ENCODE measurements at regions not wholly inside any gene's neighbourhood (a gene's known extent, or its start where the extent isn't known, plus 50 kb on each side); places are given as distances from the start of the nearest gene placed in this dataset.

GRCh38 chr2:105680357-105680756, 64.4 kb upstream of the NCK2 start:
- no peak for ATAC-seq
- no peaks in the 10 kb centered on the region for H3K9me3 Mint-ChIP-seq

DNA sequence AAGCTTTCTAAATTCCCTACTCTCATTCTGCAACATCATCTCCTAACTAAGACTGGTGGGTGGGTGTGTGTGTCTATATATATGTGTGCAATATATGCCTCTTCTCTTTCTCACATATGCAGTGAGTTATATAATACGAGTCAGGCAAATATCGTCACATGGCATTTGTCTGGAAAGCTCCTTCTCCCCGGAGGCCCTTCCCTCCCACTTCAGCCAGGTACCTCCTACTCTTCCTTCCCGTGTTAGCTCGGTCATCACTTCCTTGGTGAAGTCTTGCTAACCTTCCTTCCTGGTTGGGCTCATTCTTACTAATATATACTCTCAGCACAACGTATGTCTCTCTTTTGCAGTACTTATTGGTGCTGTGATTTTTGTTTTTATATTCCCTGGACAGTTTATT, 66.4 kb upstream of the NCK2 start:
- Mint-ChIP-seq H3K36me3 (no peaks in the 10 kb centered on the region), H3K4me1 (peaks cover 0 to 5% of the 10 kb centered on the region in 2 donors)
- WGBS (ENCODE audit: insufficient coverage) = 82% methylated on average over 6 of the region's 6 CpGs

More at GRCh38 chr2:105680357-105680756, 64.4 kb upstream of the NCK2 start:
- Histone ChIP-seq H3K4me1 (ENCODE audit: control insufficient read depth, insufficient read depth, low read length) (no peaks in the 10 kb centered on the region), H3K4me3 (ENCODE audit: low read length) (no peak overlapping the region), H3K27ac (ENCODE audit: low read length) (no peak overlapping the region), H3K9me3 (ENCODE audit: control insufficient read depth, insufficient read depth, low read length) (no peaks in the 10 kb centered on the region), H3K27me3 (ENCODE audit: control insufficient read depth, insufficient read depth, low read length) (no peaks in the 10 kb centered on the region), H3K36me3 (ENCODE audit: control insufficient read depth, insufficient read depth, low read length) (no peaks in the 10 kb centered on the region)
- no peak for DNase-seq
- intact Hi-C loops (cut with micrococcal nuclease) = no loop called here
- Mint-ChIP-seq H3K27ac (no peak overlapping the region), H3K4me1 (peaks cover 0 to 5% of the 10 kb centered on the region in 2 donors), H3K36me3 (no peaks in the 10 kb centered on the region), H3K4me3 (no peak overlapping the region), H3K27me3 (ENCODE audit: low read depth in 2 of 2) (peaks cover 13 to 33% of the 10 kb centered on the region in 2 donors)
- 84% methylated on average over 7 of the region's 7 CpGs for WGBS (ENCODE audit: insufficient coverage)
- TF ChIP-seq CTCF (IDR thresholded peaks at IDR 0.05) = no peak

GRCh38 chr2:105677901-105678300, 66.8 kb upstream of the NCK2 start:
- Mint-ChIP-seq H3K36me3 (no peaks in the 10 kb centered on the region), H3K4me3 (no peak overlapping the region), H3K9me3 (no peaks in the 10 kb centered on the region), H3K27me3 (ENCODE audit: low read depth in 2 of 2) (peaks cover 19 to 40% of the 10 kb centered on the region in 2 donors), H3K27ac (no peak overlapping the region), H3K4me1 (peaks cover 0 to 5% of the 10 kb centered on the region in 2 donors)
- Histone ChIP-seq H3K27me3 (ENCODE audit: control insufficient read depth, insufficient read depth, low read length) (no peaks in the 10 kb centered on the region), H3K36me3 (ENCODE audit: control insufficient read depth, insufficient read depth, low read length) (no peaks in the 10 kb centered on the region), H3K4me3 (ENCODE audit: low read length) (no peak overlapping the region), H3K4me1 (ENCODE audit: control insufficient read depth, insufficient read depth, low read length) (no peaks in the 10 kb centered on the region), H3K9me3 (ENCODE audit: control insufficient read depth, insufficient read depth, low read length) (no peaks in the 10 kb centered on the region), H3K27ac (ENCODE audit: low read length) (no peak overlapping the region)
- 69% methylated on average over 6 of the region's 6 CpGs for WGBS (ENCODE audit: insufficient coverage)
- intact Hi-C loops (cut with micrococcal nuclease) = no loop called here
- TF ChIP-seq CTCF (IDR thresholded peaks at IDR 0.05) = no peak
- no peak for DNase-seq
- ATAC-seq = no peak

More for the DNA sequence above, 66.4 kb upstream of the NCK2 start:
- Histone ChIP-seq H3K36me3 (ENCODE audit: control insufficient read depth, insufficient read depth, low read length) (no peaks in the 10 kb centered on the region), H3K27ac (ENCODE audit: low read length) (no peak overlapping the region), H3K27me3 (ENCODE audit: control insufficient read depth, insufficient read depth, low read length) (no peaks in the 10 kb centered on the region), H3K4me3 (ENCODE audit: low read length) (no peak overlapping the region), H3K4me1 (ENCODE audit: control insufficient read depth, insufficient read depth, low read length) (no peaks in the 10 kb centered on the region), H3K9me3 (ENCODE audit: control insufficient read depth, insufficient read depth, low read length) (no peaks in the 10 kb centered on the region)
- ATAC-seq (no peak), DNase-seq (no peak)
- Mint-ChIP-seq H3K27ac (no peak overlapping the region), H3K4me3 (no peak overlapping the region), H3K9me3 (no peaks in the 10 kb centered on the region), H3K27me3 (ENCODE audit: low read depth in 2 of 2) (peaks cover 19 to 40% of the 10 kb centered on the region in 2 donors)
- intact Hi-C loops (cut with micrococcal nuclease) = no loop called here
- TF ChIP-seq CTCF (IDR thresholded peaks at IDR 0.05) = no peak

GRCh38 chr2:105675841-105676240, 68.9 kb upstream of the NCK2 start:
- Histone ChIP-seq H3K4me3 (ENCODE audit: low read length) (no peak overlapping the region), H3K27me3 (ENCODE audit: control insufficient read depth, insufficient read depth, low read length) (no peaks in the 10 kb centered on the region), H3K36me3 (ENCODE audit: control insufficient read depth, insufficient read depth, low read length) (no peaks in the 10 kb centered on the region), H3K4me1 (ENCODE audit: control insufficient read depth, insufficient read depth, low read length) (no peaks in the 10 kb centered on the region), H3K9me3 (ENCODE audit: control insufficient read depth, insufficient read depth, low read length) (no peaks in the 10 kb centered on the region), H3K27ac (ENCODE audit: low read length) (no peak overlapping the region)
- TF ChIP-seq CTCF (IDR thresholded peaks at IDR 0.05) = no peak
- DNase-seq (no peak), ATAC-seq (no peak)
- Mint-ChIP-seq H3K9me3 (no peaks in the 10 kb centered on the region), H3K27me3 (ENCODE audit: low read depth in 2 of 2) (peaks cover 22 to 40% of the 10 kb centered on the region in 2 donors), H3K36me3 (no peaks in the 10 kb centered on the region), H3K4me3 (no peak overlapping the region), H3K4me1 (no peaks in the 10 kb centered on the region), H3K27ac (no peak overlapping the region)
- 91% methylated on average over 3 of the region's 4 CpGs for WGBS (ENCODE audit: insufficient coverage)
- intact Hi-C loops (cut with micrococcal nuclease) = no loop called here
